ENCODE measurements at regions not wholly inside any gene's neighbourhood (a gene's known extent, or its start where the extent isn't known, plus 50 kb on each side); places are given as distances from the start of the nearest gene placed in this dataset.
"Not testable (repeated sequence)": the region's sequence is repeated elsewhere in the genome, so short reads cannot be mapped to it uniquely, and the experiment has no call there.

- no peak overlapping the region for H3K4me3 Mint-ChIP-seq
- H3K4me1 Mint-ChIP-seq, result no peaks in the 10 kb centered on the region
- CTCF ChIA-PET, result no interaction called here
- H3K27ac Mint-ChIP-seq, result no peak overlapping the region
- DNase-seq, result no peak
- ATAC-seq, result no peak
- no peaks in the 10 kb centered on the region for H3K9me3 Mint-ChIP-seq (ENCODE audit: low read depth)
- H3K36me3 Mint-ChIP-seq, result no peaks in the 10 kb centered on the region
- no peaks in the 10 kb centered on the region for H3K27me3 Mint-ChIP-seq
Measured at GRCh38 chr6:81380718-81381338, 371.7 kb downstream of the TENT5A start.

- H3K27me3 Mint-ChIP-seq, result no peaks in the 10 kb centered on the region
Measured at GRCh38 chr6:81376745-81377144, 375.7 kb downstream of the TENT5A start.

DNA sequence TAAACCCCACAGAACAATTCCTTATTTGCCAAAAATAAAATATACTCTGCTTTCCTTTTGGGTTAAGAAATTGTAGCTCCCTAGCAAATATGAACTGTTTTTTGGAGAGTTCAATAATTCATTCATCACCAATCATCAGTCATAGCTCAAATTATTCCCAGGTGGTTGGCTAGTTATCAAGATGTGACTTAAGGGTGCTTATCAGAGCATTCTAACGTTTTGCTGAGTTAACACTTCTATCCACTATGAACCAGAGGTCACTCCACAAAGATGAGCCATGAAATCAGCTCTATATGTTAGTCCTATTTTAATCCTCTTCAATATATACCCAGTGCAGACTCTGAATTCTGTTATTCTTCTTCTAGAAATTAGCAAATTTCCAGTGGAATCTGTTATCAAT is 379.1 kb downstream of the TENT5A start:
- CTCF ChIA-PET, result no interaction called here
- DNase-seq (no peak), ATAC-seq (no peak)
- Mint-ChIP-seq H3K9me3 (ENCODE audit: low read depth) (peaks cover 5% of the 10 kb centered on the region), H3K4me1 (no peaks in the 10 kb centered on the region), H3K4me3 (no peak overlapping the region), H3K36me3 (no peaks in the 10 kb centered on the region), H3K27me3 (no peaks in the 10 kb centered on the region), H3K27ac (no peak overlapping the region)

More at GRCh38 chr6:81376745-81377144, 375.7 kb downstream of the TENT5A start:
- ATAC-seq, result no peak
- no peak overlapping the region for H3K27ac Mint-ChIP-seq
- DNase-seq, result no peak
- no peaks in the 10 kb centered on the region for H3K36me3 Mint-ChIP-seq
- CTCF ChIA-PET, result no interaction called here
- peaks cover 3% of the 10 kb centered on the region for H3K9me3 Mint-ChIP-seq (ENCODE audit: low read depth)
- H3K4me1 Mint-ChIP-seq, result no peaks in the 10 kb centered on the region
- no peak overlapping the region for H3K4me3 Mint-ChIP-seq

DNA sequence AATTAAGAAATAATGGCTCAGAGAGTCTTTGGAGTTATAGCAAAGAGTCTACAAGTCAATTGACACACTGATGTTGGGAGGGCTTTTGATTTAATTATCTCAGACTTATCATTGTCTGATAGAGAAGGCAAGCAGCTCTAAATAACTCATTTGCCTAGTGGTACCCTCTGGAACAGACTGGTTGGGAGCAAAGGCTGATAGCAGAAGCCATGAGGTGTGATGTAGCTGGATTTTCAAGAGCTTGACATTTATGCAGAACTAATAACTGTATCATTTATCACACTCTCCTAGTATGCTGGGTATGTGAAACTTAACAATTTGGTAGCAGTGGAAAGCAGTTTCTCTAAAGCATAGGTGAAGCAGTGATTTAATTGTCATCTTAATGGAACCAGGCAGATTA is 380.6 kb downstream of the TENT5A start:
- peaks cover 5% of the 10 kb centered on the region for H3K9me3 Mint-ChIP-seq (ENCODE audit: low read depth)
- H3K4me1 Mint-ChIP-seq, result no peaks in the 10 kb centered on the region
- H3K27me3 Mint-ChIP-seq, result no peaks in the 10 kb centered on the region
- H3K4me3 Mint-ChIP-seq, result no peak overlapping the region
- H3K27ac Mint-ChIP-seq, result no peak overlapping the region
- ATAC-seq, result no peak
- no peaks in the 10 kb centered on the region for H3K36me3 Mint-ChIP-seq
- CTCF ChIA-PET, result no interaction called here
- DNase-seq, result no peak

- H3K36me3 Mint-ChIP-seq, result no peaks in the 10 kb centered on the region
- no peak for ATAC-seq
Measured at GRCh38 chr6:81366972-81367371, 385.5 kb downstream of the TENT5A start.

DNA sequence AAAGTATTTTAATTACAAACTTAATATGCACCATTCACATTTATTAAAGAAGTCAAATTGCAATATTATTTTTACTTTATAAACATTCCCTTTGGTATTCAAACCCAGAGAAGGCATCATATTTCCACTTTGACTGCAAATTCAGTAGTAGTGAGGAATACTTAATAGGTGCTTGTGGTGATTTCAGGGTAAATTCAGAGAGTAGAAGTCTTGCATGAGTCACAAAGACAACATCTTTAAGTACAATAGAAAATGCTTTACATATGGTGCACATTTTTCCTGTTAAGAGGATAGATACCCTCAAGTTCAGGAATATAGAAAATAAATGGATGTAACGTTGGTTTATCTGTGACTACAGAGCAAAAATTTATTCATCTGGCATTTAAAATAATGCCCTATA is 390.2 kb downstream of the TENT5A start:
- H3K4me3 Mint-ChIP-seq, result no peak overlapping the region
- ATAC-seq, result no peak
- no peak overlapping the region for H3K27ac Mint-ChIP-seq

More at GRCh38 chr6:81366972-81367371, 385.5 kb downstream of the TENT5A start:
- CTCF ChIA-PET, result no interaction called here
- no peak overlapping the region for H3K27ac Mint-ChIP-seq
- no peak for DNase-seq
- no peaks in the 10 kb centered on the region for H3K27me3 Mint-ChIP-seq
- H3K4me3 Mint-ChIP-seq, result no peak overlapping the region
- peaks cover 2% of the 10 kb centered on the region for H3K9me3 Mint-ChIP-seq (ENCODE audit: low read depth)
- no peaks in the 10 kb centered on the region for H3K4me1 Mint-ChIP-seq

GRCh38 chr6:81353262-81353661 is 399.2 kb downstream of the TENT5A start:
- H3K36me3 Mint-ChIP-seq, result no peaks in the 10 kb centered on the region
- H3K4me1 Mint-ChIP-seq, result no peaks in the 10 kb centered on the region
- no peaks in the 10 kb centered on the region for H3K27me3 Mint-ChIP-seq
- DNase-seq (no peak), ATAC-seq (no peak)
- no peak overlapping the region for H3K4me3 Mint-ChIP-seq
- peaks cover 3% of the 10 kb centered on the region for H3K9me3 Mint-ChIP-seq (ENCODE audit: low read depth)
- H3K27ac Mint-ChIP-seq, result no peak overlapping the region
- CTCF ChIA-PET, result no interaction called here

More for the DNA sequence above, 390.2 kb downstream of the TENT5A start:
- CTCF ChIA-PET, result no interaction called here
- no peak for DNase-seq
- no peaks in the 10 kb centered on the region for H3K9me3 Mint-ChIP-seq (ENCODE audit: low read depth)
- H3K27me3 Mint-ChIP-seq, result no peaks in the 10 kb centered on the region
- no peaks in the 10 kb centered on the region for H3K36me3 Mint-ChIP-seq
- no peaks in the 10 kb centered on the region for H3K4me1 Mint-ChIP-seq

DNA sequence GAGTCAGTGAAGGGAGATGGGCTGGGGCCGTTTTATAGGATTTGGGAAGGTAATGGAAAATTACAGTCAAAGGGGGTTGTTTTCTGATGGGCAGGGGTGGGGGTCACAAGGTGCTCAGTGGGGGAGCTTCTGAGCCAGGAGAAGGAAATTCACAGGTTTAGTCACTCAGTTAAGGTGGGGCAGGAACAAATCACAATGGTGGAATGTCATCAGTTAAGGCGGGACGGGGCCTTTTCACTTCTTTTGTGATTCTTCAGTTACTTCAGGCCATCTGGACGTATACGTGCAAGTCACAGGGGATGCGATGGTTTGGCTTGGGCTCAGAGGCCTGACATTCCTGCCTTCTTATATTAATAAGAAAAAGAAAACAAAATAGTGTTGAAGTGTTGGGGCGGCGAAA is 408.5 kb downstream of the TENT5A start:
- CTCF ChIA-PET, DNase-seq: not testable (repeated sequence)

GRCh38 chr6:81340946-81341345 is 411.5 kb downstream of the TENT5A start:
- Mint-ChIP-seq H3K9me3 (ENCODE audit: low read depth) (peaks cover 10% of the 10 kb centered on the region), H3K4me3 (no peak overlapping the region), H3K27ac (no peak overlapping the region), H3K4me1 (no peaks in the 10 kb centered on the region), H3K36me3 (no peaks in the 10 kb centered on the region), H3K27me3 (no peaks in the 10 kb centered on the region)
- ATAC-seq, result no peak
- CTCF ChIA-PET, result no interaction called here
- no peak for DNase-seq

More for the DNA sequence above, 408.5 kb downstream of the TENT5A start:
- not testable (repeated sequence) for H3K9me3 Mint-ChIP-seq (ENCODE audit: low read depth); H3K4me1 Mint-ChIP-seq; H3K4me3 Mint-ChIP-seq; H3K27ac Mint-ChIP-seq; H3K36me3 Mint-ChIP-seq; H3K27me3 Mint-ChIP-seq; ATAC-seq

- CTCF ChIA-PET, result no interaction called here
- H3K27ac Mint-ChIP-seq, result no peak overlapping the region
- no peaks in the 10 kb centered on the region for H3K27me3 Mint-ChIP-seq
- ATAC-seq (no peak), DNase-seq (no peak)
- no peak overlapping the region for H3K4me3 Mint-ChIP-seq
- H3K36me3 Mint-ChIP-seq, result no peaks in the 10 kb centered on the region
- no peaks in the 10 kb centered on the region for H3K4me1 Mint-ChIP-seq
- H3K9me3 Mint-ChIP-seq (ENCODE audit: low read depth), result peaks cover 11% of the 10 kb centered on the region
Measured at GRCh38 chr6:81331526-81331925, 421.0 kb downstream of the TENT5A start.

DNA sequence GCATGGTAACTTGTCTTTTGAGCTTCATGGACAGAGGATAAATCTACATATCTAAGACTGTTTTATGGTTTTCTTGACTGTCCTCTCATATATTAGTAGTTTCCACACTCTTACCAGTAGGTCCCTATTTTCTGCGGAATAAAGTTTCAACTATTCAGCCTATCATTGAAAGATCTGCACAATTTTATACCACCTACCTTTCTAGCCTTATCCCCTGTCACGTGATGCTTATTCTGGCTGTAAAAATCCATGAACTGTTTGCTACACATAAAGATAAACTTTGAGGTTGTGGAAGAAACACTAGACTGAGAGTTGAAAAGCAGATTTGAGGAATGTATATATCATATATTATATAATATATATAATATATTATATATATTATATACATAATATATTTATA is 423.8 kb downstream of the TENT5A start:
- H3K4me3 Mint-ChIP-seq, result no peak overlapping the region
- DNase-seq (no peak), ATAC-seq (no peak)
- CTCF ChIA-PET, result no interaction called here
- H3K27ac Mint-ChIP-seq, result no peak overlapping the region
- H3K36me3 Mint-ChIP-seq, result no peaks in the 10 kb centered on the region
- H3K4me1 Mint-ChIP-seq, result no peaks in the 10 kb centered on the region
- H3K27me3 Mint-ChIP-seq, result no peaks in the 10 kb centered on the region
- peaks cover 5% of the 10 kb centered on the region for H3K9me3 Mint-ChIP-seq (ENCODE audit: low read depth)

- CTCF ChIA-PET, result no interaction called here
- Mint-ChIP-seq H3K4me3 (no peak overlapping the region), H3K27ac (no peak overlapping the region), H3K9me3 (ENCODE audit: low read depth) (peaks cover 4% of the 10 kb centered on the region), H3K4me1 (no peaks in the 10 kb centered on the region), H3K36me3 (no peaks in the 10 kb centered on the region), H3K27me3 (no peaks in the 10 kb centered on the region)
- DNase-seq (no peak), ATAC-seq (no peak)
Measured at GRCh38 chr6:81326881-81327561, 425.5 kb downstream of the TENT5A start.

- CTCF ChIA-PET, result no interaction called here
- Mint-ChIP-seq H3K36me3 (no peaks in the 10 kb centered on the region), H3K4me3 (no peak overlapping the region), H3K4me1 (no peaks in the 10 kb centered on the region), H3K27ac (no peak overlapping the region), H3K27me3 (no peaks in the 10 kb centered on the region), H3K9me3 (ENCODE audit: low read depth) (peaks cover 10% of the 10 kb centered on the region)
- DNase-seq, result no peak
- no peak for ATAC-seq
Measured at GRCh38 chr6:81309811-81310210, 442.7 kb downstream of the TENT5A start.

DNA sequence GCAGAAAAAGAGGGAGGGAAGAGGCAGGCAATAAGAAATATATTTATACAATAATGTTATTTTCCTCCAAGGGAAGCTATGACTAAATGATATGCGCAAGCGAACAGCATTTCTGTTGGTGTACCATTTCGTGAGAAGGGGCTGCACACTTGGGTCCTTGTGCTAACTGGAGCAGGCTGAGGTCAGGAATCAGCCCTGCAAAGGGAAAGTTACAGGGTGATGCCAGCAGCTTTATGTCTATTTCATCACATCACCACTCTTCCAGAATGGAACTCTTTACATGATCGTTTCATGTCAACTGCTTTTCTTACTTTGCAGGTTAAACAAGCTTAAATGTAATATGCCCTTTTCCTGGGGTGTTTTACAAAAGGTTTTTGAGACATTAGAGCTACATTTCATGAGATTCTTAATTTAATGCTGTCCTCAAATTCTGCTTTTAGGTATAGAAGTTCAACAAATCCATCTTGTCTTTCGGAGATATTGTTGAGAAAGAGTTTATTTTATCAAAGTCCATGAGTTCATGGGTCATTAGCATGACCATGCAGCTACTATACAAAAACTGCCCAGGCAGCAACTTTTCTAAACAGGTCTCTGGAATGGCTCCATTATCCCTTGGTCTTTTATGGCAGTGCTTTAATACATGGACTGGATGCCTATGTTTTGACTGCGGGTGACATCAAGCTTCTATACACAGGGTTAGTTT is 443.8 kb downstream of the TENT5A start:
- DNase-seq (no peak), ATAC-seq (no peak)
- Mint-ChIP-seq H3K9me3 (ENCODE audit: low read depth) (peaks cover 8% of the 10 kb centered on the region), H3K36me3 (no peaks in the 10 kb centered on the region), H3K27ac (no peak overlapping the region), H3K27me3 (no peaks in the 10 kb centered on the region), H3K4me1 (no peaks in the 10 kb centered on the region), H3K4me3 (no peak overlapping the region)
- CTCF ChIA-PET, result no interaction called here

Data from activated CD8-positive, alpha-beta memory T cell treated with anti-CD3 and anti-CD28 coated beads, Interleukin-2, amount 10 ng/mL, durations not matched to agents 7 days and 5 days (primary cell).